ENCODE measurements at regions not wholly inside any gene's neighbourhood (a gene's known extent, or its start where the extent isn't known, plus 50 kb on each side); places are given as distances from the start of the nearest gene placed in this dataset.

- no peak for DNase-seq (ENCODE audit: low read depth in 3 of 3)
These were observed 139.6 kb upstream of the FAM20A start for GRCh38 chr17:68740555-68741447.

- DNase-seq (ENCODE audit: low read depth in 3 of 3), result no peak
These were observed 136.7 kb upstream of the FAM20A start for GRCh38 chr17:68737761-68738443.

GRCh38 chr17:68734931-68735330 is 133.8 kb upstream of the FAM20A start:
- no peak for DNase-seq (ENCODE audit: low read depth in 3 of 3)

GRCh38 chr17:68734187-68734900 is 133.2 kb upstream of the FAM20A start:
- DNase-seq (ENCODE audit: low read depth in 3 of 3), result no peak

- no peak for DNase-seq (ENCODE audit: low read depth in 3 of 3)
These were observed 132.3 kb upstream of the FAM20A start for GRCh38 chr17:68733241-68734176.

- no peak for DNase-seq (ENCODE audit: low read depth in 3 of 3)
These were observed 131.2 kb upstream of the FAM20A start for GRCh38 chr17:68732301-68732749.

- DNase-seq (ENCODE audit: low read depth in 3 of 3), result no peak
These were observed 130.3 kb upstream of the FAM20A start for GRCh38 chr17:68731465-68731864.

GRCh38 chr17:68719431-68719830 is 118.3 kb upstream of the FAM20A start:
- DNase-seq (ENCODE audit: low read depth in 3 of 3), result no peak

- no peak for DNase-seq (ENCODE audit: low read depth in 3 of 3)
These were observed 117.8 kb upstream of the FAM20A start for GRCh38 chr17:68718926-68719325.

- no peak for DNase-seq (ENCODE audit: low read depth in 3 of 3)
These were observed 117.3 kb upstream of the FAM20A start for GRCh38 chr17:68718465-68718864.

- DNase-seq (ENCODE audit: low read depth in 3 of 3), result no peak
These were observed 113.5 kb upstream of the FAM20A start for GRCh38 chr17:68714676-68715075.

- no peak for DNase-seq (ENCODE audit: low read depth in 3 of 3)
These were observed 110.7 kb upstream of the FAM20A start for GRCh38 chr17:68711858-68712257.

- no peak for DNase-seq (ENCODE audit: low read depth in 3 of 3)
These were observed 109.8 kb upstream of the FAM20A start for GRCh38 chr17:68710976-68711375.

GRCh38 chr17:68710035-68710780 is 109.0 kb upstream of the FAM20A start:
- DNase-seq (ENCODE audit: low read depth in 3 of 3), result no peak

GRCh38 chr17:68709461-68709860 is 108.3 kb upstream of the FAM20A start:
- DNase-seq (ENCODE audit: low read depth in 3 of 3), result no peak

- no peak for DNase-seq (ENCODE audit: low read depth in 3 of 3)
These were observed 105.9 kb upstream of the FAM20A start for GRCh38 chr17:68707031-68707430.

GRCh38 chr17:68706356-68706920 is 105.3 kb upstream of the FAM20A start:
- DNase-seq (ENCODE audit: low read depth in 3 of 3), result no peak

- no peak for DNase-seq (ENCODE audit: low read depth in 3 of 3)
These were observed 104.5 kb upstream of the FAM20A start for GRCh38 chr17:68705714-68706076.

GRCh38 chr17:68704871-68705713 is 103.9 kb upstream of the FAM20A start:
- no peak for DNase-seq (ENCODE audit: low read depth in 3 of 3)
